ENCODE measurements at regions not wholly inside any gene's neighbourhood (a gene's known extent, or its start where the extent isn't known, plus 50 kb on each side); places are given as distances from the start of the nearest gene placed in this dataset.

DNA sequence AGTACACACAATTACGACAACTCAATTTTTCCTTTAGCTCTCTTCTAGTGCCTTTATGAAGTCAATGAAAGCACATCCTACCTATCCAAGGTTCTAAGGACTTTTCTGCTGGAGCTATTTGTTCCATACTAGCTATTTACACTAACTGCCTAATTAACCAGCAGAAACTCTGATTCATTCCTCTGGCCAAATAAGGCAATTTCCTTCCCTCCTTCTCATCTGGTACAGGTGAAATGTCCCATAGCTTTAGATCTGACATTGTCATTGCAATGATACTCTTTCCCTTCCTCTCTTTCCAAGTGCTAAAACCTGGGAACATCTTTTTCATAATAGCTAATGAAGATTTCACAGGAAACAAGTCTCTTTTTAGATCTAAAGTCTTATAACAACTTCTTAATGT lies 521.7 kb downstream of the SOX2 start:
- DNase-seq, result no peak

DNA sequence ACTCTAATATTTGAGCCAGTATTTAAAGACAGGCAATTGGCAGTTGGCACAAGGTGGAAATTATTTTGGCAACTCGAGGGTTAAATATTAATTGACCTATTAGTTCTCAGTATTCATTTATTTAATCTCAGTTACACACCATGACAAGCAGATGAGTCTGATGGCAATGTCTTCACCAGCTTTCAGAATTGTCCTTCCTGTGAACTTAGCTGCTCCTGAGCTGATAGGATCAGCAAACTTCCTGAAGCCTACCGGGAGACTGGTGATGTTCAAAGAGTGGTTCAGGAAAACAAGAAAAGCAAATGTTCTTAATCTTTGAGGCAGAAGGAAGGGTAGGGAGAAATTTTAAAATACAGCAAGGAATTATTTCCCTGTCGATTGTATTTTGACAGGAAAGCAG lies 522.2 kb downstream of the SOX2 start:
- DNase-seq, result no peak

DNA sequence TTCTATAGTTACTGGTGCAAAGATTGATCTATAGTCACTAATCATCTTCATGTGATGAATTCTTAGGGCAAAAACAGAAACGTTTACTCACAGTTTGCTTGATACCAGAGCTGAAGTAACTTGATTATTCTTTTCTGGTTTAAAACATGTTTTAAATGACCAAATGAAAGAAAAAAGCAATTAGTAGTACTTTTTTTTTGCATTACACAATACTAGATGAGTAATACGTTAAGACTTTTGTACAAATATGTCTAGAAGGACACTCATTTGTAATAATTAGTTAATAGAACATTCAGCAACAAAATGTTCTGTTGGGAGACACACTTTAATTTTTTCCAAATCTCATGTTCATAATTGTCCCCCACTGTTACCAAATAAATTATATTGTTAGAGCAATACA lies 523.2 kb downstream of the SOX2 start:
- DNase-seq, result no peak

DNA sequence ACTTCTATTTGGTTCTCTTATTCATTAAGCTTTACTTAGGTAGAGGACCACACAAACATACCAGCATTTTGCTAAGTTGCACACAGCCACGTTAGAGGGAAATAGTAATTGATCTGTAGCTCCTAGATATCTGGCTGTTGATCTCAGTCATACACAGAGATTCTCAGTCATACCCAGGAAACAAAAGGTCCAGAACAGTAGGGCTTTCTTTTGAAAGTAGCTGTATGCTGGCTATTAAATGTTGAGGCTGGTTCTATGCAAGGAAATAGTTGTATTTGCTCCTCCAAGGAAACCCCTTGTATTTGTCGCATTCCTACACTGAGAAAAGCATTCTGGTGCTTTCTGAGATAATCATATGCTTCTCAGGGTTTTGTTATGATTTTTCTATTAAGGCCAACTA lies 523.8 kb downstream of the SOX2 start:
- DNase-seq, result no peak

DNA sequence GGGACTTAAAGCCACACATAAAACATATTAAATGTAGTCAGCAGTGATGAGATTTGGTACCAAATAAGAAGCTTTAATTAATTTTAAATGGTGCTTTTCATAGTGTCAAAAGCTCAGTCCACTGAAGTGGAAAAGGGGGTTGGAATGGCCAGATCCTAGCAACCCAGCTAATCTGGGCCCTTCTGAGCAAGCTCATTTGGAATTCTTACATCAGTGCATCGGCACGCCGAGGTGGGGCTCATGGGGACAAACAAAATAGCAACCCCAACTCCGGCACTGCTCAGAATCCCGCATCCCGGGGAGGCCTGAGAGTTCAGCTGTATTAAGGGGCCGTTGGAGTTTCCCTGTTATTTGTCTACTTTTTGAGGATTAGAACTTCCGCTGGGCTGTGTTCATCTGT lies 526.4 kb downstream of the SOX2 start:
- no peak for DNase-seq

DNA sequence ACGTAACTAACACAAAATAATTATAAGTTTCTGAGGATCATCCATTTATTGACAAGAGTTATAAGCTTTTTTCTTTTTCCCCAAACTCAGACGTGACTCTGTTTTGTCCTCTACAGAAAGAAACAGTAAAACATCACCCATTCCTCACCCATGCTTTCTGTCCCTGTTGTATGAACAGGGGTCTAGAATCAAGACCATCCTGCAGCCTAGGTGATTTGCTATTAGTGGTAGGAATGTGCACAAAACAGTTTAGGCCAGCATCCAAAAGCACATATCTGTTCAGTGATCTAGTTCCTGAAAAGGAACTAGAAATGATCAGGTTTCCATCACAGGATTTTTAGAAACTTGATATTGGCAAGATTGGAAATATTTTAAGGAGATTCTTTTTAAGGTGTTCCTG lies 527.6 kb downstream of the SOX2 start:
- no peak for DNase-seq

DNA sequence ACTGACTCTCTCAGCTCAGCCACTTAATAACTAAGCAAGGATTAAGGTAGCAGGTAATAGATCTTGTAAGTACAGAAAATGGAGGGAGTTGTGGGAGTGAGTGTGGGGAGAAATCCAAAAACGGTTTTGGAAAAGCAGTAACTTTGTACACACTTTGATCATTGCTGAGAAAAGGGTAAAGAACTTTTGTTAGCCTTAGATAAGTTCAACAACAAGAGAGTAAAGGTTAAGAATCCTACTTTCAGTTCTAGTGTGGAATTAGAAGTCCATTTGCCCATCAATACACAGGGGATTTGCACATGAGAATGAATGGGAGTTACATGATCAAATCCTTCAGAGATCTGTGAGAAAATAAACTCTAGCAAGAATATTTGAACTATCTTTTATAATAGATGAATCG lies 528.7 kb downstream of the SOX2 start:
- DNase-seq, result no peak

DNA sequence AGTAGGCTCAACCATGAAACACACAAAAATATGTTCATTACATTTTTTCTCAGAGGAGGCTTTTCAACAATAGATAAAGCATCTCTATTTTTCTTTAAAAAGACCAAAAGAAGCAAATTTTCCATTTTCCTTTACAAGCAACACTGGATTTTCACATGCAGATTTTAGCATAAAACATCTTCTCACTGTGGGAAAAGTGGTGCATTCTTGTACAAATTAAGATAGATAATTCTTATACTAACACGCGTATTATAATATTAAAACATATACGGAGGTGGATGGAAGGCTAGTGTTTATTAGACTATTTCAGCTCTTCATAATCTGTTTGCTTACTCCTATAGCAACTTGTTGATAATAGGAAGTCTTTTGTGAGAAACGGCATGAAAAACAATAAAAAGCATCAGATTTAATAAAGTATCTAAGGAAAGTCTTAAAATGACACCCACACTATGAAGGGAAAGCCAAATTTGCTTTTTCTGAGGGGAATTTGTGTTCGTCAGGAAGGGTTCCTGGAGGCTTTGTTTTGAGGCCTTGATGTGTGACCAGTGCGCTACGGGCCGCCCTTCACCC lies 529.6 kb downstream of the SOX2 start:
- DNase-seq, result no peak

DNA sequence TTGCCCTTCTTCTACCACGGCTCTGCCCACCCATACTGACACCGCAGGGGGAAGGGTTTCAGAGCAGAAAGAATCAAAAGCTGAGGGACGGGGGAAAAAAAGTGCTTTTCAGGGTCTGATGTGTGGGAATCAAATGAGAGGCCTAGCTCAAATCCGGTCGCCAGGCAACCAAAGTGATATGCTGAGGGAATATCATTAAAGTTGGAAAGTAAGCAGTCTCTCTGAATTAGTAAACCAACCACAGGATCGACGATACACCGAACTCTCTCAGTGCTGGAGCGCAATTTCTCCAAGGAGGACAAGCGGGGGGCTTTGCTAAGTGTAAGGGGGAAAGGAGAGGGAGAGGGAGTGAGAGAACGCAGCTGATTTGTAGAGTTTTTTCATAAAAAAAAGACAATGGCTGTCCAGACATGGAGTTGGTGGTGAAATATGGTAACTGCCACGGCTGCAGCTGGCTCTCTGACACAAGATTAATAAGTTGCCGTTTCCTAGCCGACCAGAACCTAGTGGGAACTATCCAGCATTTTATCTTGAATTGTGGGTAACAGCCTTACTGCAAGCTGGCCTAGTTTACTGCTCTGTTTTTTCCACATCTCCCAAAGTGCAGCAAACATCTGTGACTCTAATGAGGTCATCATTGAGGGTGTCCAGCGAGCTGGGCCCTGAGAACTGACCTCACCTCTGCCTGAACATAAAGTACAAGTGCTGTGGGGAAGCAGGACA lies 530.2 kb downstream of the SOX2 start:
- no peak for DNase-seq

DNA sequence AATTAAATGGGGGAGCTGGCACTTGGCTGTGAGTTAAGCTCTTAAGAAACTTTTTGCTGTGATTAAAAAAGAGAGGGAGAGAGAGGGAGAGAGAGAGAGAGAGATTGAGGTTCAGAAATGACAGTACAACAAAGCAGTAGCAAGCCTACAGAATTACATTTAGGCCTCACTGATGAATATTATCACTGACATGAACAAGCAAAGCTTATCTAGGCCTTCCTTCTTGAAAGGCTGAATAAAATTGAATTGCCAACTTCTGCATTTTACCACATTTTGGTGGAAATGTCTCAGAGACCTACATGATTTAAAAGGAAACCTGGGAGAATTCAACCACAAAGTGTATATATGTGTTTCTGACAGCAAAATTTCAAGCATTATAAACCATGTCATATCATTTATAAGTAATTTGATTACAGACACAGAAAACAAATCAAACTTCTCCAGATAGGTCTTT lies 530.8 kb downstream of the SOX2 start:
- no peak for DNase-seq

DNA sequence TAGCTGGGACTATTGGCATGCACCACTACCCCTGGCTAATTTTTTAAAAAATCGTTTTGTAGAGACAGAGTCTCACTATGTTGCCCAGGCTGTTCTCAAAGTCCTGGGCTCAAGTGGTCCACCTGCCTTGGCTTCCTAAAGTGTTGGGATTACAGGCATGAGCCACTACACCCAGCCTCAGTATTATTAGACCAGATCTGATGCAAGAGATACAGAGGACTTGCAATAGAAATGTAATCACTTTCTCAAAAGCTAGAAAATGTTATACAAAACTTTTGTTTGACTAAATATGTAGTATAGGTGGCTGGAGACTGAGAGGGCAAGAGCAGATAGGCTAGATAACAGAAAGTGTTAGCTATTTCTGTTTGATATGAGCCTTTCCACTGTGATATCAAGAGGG lies 531.9 kb downstream of the SOX2 start:
- DNase-seq, result no peak

DNA sequence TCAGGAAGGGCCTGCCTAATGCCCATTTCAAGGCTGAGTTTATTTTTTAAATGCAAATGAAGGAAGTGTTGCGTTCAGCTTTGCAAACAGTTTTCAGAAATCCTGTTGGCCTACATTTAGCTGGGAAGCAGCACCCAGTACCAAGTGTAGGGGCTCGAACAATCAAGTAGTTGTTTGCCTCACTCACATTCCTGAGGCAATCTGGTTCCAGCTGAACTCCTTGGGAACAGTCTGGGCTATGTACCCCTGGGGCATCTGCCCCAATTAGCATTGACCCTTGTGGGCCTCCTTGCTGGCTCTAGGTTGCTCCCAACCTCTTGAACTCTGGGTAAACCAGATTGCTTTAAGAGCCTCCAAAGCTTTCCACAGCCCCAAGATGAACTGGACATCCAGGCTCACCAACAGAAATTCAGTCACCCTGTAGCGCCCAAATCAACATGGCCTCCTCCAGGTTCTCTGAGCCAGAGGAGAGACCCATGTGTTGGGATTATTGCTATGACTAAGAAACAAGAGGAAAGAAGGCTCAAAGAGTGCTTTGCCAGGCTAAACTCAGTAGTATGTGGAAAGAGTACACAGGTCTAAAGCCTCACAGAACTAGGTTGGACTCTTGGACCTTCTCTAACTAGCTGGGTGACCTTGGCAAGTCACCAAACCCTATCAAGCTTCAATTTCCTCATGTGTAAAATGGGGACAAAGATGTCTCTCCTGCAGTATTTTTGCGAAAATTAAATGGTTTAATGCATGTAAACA lies 532.7 kb downstream of the SOX2 start:
- DNase-seq, result no peak

DNA sequence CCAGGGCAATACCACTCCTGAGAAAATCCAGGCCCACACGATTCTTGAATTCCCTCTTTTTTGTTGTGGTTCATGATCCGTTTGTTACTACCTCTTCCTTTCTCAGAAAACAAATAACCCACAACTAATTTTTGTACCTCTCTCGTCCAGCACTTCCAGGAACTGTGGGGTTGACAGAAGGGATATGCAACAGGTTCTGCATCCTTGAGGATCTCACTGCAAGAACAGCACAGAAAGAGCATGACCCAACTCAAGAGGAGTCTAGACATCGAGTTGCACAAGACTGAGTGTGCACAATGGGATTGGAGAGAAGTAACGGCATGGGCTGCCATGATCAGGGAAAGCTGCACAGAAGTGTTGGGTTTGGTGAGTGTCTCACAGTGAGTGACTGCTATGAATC lies 533.3 kb downstream of the SOX2 start:
- DNase-seq, result no peak

DNA sequence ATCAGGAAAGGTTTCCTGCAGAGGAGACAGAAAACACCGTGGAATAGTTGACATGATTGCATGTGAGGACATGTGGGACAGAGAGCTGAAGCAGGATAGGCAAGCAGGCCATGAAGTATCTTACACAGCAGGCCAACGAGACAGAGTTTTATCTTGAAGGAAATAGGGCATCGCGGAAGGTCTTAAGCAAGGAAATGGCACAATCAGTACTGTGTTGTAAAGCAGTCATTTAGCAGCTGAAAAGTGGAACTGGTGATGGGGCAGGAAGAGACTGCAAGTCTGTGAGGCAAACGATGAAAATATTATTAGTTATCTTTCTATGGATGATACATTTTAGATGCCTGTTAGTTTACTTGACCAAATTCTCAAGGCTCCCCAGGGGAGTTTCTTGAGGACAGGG lies 535.1 kb downstream of the SOX2 start:
- DNase-seq, result no peak

DNA sequence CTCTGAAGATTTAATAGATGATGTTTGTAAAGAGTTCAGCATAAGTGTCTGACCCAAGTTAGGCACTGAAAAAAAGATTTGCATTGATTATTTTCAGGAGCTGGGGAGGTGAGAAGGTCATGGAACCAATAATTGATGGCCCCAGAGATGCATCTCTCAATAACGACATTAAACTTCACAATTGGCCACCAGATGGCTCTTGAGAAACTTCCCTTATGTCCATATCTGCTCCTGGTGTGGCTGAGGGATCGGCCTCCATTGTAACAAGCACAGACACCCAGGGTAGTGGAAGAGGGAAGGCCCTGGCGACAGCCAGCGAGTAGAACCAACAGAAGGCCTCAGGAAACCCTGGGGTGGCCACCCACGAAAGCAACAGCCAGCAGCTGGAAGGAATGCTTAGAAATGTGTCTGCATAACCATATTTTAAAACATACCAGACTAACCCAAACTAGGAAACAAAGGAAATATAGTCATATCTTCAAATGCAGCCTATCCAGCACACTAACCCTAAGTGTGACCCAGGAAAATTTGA lies 536.7 kb downstream of the SOX2 start:
- DNase-seq, result no peak

DNA sequence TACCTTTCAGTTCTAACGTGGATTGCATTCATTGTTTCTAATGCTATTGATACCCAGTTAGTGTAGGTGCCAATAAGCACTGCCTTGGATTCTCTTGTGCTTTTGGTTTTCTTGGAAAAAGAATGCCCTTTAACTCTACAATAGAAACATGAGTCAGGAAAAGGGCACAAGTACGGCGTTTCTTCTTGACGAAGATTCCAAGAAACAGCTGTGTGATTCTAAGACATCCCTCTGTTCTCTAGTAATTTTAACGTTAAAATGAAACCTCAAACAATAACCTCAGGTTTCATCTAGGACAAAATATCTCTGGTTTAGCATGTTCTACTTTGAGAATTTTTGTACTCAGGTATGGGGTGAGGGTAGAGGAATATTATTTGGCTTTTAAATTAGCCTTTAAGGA lies 540.5 kb upstream of the ATP11B start:
- no peak for DNase-seq

DNA sequence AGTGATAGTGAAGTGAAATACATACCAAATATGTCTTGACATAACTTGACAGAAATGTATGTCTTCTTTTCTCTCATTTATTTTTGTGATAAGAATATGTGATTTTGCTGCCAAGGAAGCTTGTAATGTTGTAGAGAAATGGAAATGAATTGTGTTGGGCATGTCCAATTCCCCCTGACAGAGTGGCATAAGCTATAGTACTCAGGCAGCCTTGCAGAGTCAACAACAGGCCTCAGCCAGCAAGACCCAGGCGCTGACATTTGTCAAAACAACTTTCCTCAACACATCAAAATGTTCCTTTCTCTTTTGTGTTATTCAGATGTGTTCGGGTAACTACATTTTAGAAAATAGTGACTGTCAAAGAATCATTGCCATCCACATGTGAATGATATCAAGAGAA lies 538.1 kb upstream of the ATP11B start:
- no peak for DNase-seq

DNA sequence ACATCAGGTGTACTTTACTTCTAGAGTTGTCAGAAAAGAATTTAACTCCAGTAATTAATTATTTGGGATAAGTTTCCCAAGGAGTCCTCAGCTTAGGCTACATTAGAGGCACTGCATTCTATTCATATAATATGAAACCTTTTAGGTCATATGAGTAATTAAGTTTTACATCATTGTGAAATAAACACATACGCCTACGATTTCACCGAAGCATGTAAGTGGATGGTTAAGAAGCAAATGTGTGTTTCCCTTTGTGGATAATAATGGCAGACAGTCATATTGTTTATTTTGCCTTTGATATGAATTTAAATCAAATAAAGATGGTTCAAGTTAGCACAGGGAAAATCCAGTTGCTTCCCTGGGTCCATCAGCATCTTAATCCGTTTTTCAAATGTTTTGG lies 535.9 kb upstream of the ATP11B start:
- DNase-seq, result no peak

DNA sequence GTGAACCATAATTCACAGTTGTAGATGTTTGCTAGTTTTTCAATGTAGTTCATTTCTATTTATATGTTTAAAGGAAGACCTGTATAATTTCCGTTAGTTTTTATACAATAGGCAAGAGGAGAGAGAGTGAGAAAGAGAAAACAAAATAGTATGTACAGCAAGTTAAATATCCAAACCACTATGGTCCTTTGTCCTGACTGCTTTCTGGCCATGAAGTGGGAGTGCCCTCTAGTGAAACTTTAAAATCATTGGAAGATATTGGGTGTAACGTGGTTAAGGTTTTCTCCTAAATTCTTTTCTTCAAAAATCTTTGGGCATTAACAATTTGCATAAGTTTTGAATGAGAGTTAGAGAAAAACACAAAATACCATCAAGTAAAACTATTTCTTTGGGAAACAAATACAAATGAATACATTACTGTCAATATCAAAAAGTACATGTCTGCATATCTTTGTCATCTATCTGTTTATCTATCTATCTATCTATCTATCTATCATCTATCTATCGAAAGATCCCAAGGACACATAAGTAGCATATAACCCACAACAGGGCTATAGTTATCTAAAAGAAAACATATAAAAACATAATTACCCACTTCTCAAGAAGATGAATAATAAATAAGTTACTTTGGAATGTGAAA lies 534.6 kb upstream of the ATP11B start:
- peak; percentile 57 for DNase-seq

DNA sequence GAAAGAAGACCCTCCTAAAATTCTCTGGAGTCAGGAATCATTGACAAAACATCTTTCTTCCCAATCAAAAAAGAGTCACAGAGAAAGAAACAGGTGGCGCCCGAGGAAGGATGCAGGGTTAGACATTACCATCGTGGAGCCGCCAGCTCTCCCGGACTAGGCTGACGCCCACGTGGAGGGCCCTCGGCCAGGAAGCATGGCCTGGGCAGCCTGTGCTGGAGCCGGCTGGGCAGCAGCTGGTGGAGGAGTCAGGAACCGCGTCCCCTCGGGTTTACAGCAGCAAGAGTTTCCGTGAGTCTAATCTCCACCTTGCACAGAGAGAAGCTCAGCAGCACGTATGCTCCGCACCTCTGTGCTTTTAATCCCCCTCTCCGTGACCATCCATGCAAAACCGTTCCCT lies 533.7 kb upstream of the ATP11B start:
- no peak for DNase-seq

DNA sequence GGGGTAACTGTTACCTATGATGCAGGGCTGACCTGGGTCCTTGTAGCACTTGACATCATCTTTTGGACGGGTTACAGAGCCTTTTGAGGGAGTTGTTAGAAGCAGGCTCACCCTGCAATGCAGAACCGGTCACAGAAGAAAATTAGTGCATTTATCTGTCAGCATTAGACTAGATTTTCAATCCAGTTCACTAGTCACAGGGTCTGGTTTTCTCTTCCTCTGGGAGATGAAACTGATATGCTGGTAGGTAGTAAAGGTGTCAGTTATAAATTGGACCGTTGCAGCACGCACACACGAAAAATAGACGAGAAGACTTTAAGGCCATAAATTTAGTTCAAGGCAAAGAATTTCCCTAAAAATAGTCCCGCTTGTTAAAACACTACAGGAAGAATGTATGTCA lies 532.3 kb upstream of the ATP11B start:
- no peak for DNase-seq

DNA sequence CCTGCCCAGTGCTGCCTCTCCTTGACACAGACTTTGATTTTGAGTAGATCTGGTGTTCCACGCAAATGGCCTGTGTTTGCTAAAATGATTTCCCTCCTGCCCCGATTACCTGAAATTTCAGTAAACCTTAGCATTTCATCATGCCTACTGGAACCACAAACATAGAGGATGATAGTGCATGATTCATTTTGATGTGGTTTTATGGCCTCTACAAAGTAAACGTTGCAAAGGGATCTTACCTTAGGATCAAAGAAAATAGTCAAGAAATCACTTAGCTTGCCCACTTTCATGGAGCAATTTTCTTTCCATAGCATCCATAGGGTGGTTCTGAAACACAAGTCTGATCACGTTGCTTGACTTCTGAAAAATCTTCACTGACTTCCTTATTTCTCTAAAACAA lies 524.6 kb upstream of the ATP11B start:
- DNase-seq, result no peak

DNA sequence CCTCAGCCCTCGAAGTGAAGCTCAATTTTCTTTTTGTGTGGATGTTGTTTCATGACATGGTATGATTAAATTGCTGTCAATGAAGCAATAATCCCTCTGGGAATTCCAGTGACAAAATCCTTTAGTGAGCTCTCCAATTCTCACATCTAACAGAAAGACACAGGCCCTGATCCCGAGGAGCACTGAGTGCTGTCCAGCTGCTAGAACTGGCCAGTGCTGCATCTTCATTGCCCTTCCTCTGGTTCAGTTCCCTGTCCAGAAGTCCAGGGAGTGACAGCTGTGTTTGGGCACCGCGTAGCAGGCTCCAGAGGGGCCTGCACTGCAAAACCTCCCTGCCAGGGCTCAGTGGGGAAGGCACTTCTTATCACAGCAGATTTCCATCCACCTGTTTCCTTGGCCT lies 516.8 kb upstream of the ATP11B start:
- no peak for DNase-seq

DNA sequence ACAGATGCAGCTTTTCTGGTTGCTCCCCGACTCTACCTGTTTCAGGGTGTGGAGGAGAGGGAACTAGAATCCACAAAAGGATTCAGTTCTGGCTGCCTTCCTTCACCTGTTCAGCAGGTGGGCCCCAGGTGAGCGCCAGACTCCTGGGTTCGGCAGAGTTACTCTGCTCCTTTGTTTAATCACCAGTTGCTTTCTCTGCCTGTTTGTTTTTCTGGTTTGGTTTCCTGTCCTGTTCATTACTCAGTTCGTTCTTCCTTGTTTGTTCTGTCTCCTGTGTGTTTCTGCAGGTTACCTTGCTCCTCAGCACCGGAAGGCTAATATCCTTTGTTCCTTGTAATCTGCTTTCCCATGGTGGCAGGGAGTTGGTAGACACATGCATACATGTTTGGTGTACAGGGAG lies 508.5 kb upstream of the ATP11B start:
- DNase-seq, result no peak

All from NCI-H1694 treated with DMSO at 0.1 percent for 48 hours (cell line).